Breast epithelium (tissue), 4 donors: ENCODE measurements at regions not wholly inside any gene's neighbourhood (a gene's known extent, or its start where the extent isn't known, plus 50 kb on each side); places are given as distances from the start of the nearest gene placed in this dataset.

Experiments used
- DNase-seq, 2 donors: peaks; one replicate each; pipeline ENCODE4 v3.0.0-alpha.2; 2019; ENCODE audit warnings: low spot score in 2 of 2
- H3K27ac ChIP-seq, 2 donors: fragments of 200-600 bp; sonication (generic) in 1 of 2; one replicate each; pipeline ENCODE4 v1.5.1; 2016 to 2019; ENCODE audit warnings: mild to moderate bottlenecking in 1 of 2
- H3K27me3 ChIP-seq, 2 donors: fragments of 200-600 bp; sonication (generic) in 1 of 2; one replicate each; pipeline versions ENCODE4 v1.5.1 to v1.6.0; 2017 to 2019; ENCODE audit warnings: control low read depth in 1 of 2, mild to moderate bottlenecking in 1 of 2
- H3K36me3 ChIP-seq: fragments of 200-600 bp; one replicate; pipeline ENCODE4 v1.5.1; 2019
- H3K4me1 ChIP-seq, 2 donors: fragments of 200-600 bp; sonication (generic); one replicate each; pipeline ENCODE4 v1.5.1; 2016 to 2019; ENCODE audit warnings: control low read depth in 1 of 2
- H3K4me3 ChIP-seq, 3 donors: fragments of 200-600 bp; sonication (generic); 1 replicate in 2 of 3; 2 replicates in 1 of 3; pipeline ENCODE4 v1.5.1; 2016 to 2019; ENCODE audit warnings: mild to moderate bottlenecking in 3 of 3, moderate library complexity in 2 of 3
- H3K9me3 ChIP-seq, 2 donors: fragments of 200-600 bp; sonication (generic) in 1 of 2; one replicate each; pipeline ENCODE4 v1.5.1; 2016 to 2019; ENCODE audit warnings: control low read depth in 1 of 2
- POLR2A ChIP-seq: fragments of 450-650 bp; IDR thresholded peaks from one replicate; pipeline ENCODE4 v1.6.1; 2016; ENCODE audit warnings: antibody characterized with exemption, mild to moderate bottlenecking, moderate library complexity
- POLR2AphosphoS5 ChIP-seq, 3 donors: sonication (generic); formaldehyde crosslinking; IDR thresholded peaks; one replicate each; pipeline ENCODE4 v1.6.1; 2017; ENCODE audit warnings: antibody characterized with exemption in 3 of 3
- intact Hi-C: fragments of 100-400 bp; cut with DNase I; formaldehyde crosslinking; loops from one replicate; pipeline ENCODE4 v1.15.1; 2023; ENCODE audit warnings: low total_unique reads
- TF ChIP-seq, protein P1 (sequence below), 3 donors: fragments of 450-650 bp; IDR thresholded peaks; one replicate each; pipeline ENCODE4 v1.5.1; 2016 to 2017; ENCODE audit warnings: antibody characterized with exemption in 3 of 3, mild to moderate bottlenecking in 3 of 3, moderate library complexity in 3 of 3

DNA sequence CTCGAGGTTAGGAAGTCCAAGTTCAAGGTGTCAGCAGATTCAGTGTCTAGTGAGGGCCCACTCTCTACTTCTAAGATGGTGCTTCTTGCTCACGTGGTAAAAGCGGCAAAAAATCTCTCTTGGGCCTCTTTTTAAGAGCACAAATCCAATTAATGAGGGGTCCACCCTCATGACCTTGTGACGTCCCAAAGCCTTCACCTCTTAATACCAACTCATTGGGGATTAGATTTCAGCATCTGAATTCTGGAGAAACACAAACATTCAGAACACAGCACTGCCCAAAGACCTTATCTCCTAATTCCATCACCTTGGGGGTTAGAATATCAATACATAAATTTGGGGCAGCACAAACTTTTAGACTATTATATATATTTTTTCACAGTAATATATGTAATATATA lies 146.4 kb upstream of the GPC6 start:
- H3K27me3 ChIP-seq, result no peaks in the 10 kb centered on the region
- no peak for TF ChIP-seq POLR2AphosphoS5 (IDR thresholded peaks at IDR 0.05)
- TF ChIP-seq POLR2A, result no peak
- TF ChIP-seq, protein P1, sequence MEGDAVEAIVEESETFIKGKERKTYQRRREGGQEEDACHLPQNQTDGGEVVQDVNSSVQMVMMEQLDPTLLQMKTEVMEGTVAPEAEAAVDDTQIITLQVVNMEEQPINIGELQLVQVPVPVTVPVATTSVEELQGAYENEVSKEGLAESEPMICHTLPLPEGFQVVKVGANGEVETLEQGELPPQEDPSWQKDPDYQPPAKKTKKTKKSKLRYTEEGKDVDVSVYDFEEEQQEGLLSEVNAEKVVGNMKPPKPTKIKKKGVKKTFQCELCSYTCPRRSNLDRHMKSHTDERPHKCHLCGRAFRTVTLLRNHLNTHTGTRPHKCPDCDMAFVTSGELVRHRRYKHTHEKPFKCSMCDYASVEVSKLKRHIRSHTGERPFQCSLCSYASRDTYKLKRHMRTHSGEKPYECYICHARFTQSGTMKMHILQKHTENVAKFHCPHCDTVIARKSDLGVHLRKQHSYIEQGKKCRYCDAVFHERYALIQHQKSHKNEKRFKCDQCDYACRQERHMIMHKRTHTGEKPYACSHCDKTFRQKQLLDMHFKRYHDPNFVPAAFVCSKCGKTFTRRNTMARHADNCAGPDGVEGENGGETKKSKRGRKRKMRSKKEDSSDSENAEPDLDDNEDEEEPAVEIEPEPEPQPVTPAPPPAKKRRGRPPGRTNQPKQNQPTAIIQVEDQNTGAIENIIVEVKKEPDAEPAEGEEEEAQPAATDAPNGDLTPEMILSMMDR (IDR thresholded peaks at IDR 0.05), result no peak
- no peaks in the 10 kb centered on the region for H3K4me1 ChIP-seq
- H3K27ac ChIP-seq, result no peak overlapping the region
- no peak overlapping the region for H3K4me3 ChIP-seq
- no peaks in the 10 kb centered on the region for H3K36me3 ChIP-seq
- intact Hi-C loops, result no loop called here
- H3K9me3 ChIP-seq, result no peaks in the 10 kb centered on the region
- no peak for DNase-seq

DNA sequence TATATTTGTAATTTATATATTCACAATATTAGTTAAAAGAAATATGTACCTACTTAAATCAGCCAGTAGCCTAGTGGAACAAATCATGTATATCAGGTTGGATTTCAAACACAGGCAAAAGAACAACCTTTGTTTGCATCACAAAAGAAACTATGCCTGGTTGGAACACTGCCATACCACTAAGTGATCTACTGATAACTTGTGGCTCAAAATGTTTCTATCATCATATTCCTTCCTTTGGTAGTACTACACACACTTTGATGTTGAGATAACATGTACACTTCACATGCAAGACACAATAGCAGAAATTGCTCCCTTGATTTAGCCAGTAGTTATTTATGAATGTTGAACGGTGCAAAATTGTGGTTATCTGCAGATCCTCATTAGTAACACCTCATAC lies 146.0 kb upstream of the GPC6 start:
- Histone ChIP-seq H3K4me3 (no peak overlapping the region), H3K9me3 (peaks cover 0 to 3% of the 10 kb centered on the region in 2 donors), H3K36me3 (no peaks in the 10 kb centered on the region), H3K4me1 (no peaks in the 10 kb centered on the region), H3K27ac (no peak overlapping the region), H3K27me3 (no peaks in the 10 kb centered on the region)
- intact Hi-C loops, result no loop called here
- TF ChIP-seq POLR2A (no peak), POLR2AphosphoS5 (IDR thresholded peaks at IDR 0.05) (no peak)
- TF ChIP-seq, protein P1 (IDR thresholded peaks at IDR 0.05), result no peak
- DNase-seq, result no peak

DNA sequence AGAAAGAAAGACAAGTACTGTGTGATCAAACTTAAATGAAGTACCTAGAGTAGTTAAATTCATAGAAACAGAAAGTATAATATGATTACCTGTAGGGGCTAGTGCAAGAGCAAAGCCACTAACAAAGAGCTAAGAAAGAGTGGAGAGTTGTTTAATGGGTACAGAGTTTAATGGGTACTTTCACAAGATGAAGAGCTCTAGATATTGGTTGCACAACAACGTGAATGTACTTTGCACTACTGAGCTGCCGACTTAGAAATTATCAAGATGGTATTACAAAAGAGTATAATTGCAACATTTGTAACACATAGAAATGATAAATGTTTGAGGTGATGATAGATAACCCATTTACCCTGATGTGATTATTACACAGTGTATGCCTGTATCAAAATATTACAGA lies 140.3 kb upstream of the GPC6 start:
- intact Hi-C loops, result no loop called here
- no peaks in the 10 kb centered on the region for H3K27me3 ChIP-seq

DNA sequence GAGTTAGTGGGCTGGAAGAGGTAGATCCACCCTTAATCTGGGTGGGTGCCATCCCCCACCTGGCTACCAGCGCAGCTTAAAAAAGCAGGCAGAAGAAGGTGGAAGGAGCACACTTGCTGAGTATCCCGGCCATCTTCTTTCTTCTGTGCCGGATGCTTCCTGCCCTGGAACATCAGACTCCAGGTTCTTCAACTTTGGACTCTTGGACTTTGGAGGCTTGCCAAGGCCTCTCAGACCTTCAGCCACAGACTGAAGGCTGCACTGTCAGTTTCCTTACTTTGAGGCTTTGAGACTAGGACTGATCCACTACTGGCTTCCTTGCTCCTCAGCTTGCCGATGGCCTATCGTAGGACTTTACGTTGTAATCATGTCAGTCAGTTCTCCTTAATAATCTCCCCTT lies 127.6 kb upstream of the GPC6 start:
- intact Hi-C loops, result no loop called here
- no peaks in the 10 kb centered on the region for H3K27me3 ChIP-seq
- no peak for DNase-seq
- no peaks in the 10 kb centered on the region for H3K36me3 ChIP-seq
- H3K9me3 ChIP-seq, result no peaks in the 10 kb centered on the region
- no peak for TF ChIP-seq POLR2A
- TF ChIP-seq, protein P1 (IDR thresholded peaks at IDR 0.05), result no peak
- no peak for TF ChIP-seq POLR2AphosphoS5 (IDR thresholded peaks at IDR 0.05)
- H3K27ac ChIP-seq, result no peak overlapping the region
- H3K4me3 ChIP-seq, result no peak overlapping the region
- H3K4me1 ChIP-seq, result no peaks in the 10 kb centered on the region

More for the DNA sequence above, 140.3 kb upstream of the GPC6 start:
- Histone ChIP-seq H3K36me3 (no peaks in the 10 kb centered on the region), H3K9me3 (peaks cover 0 to 7% of the 10 kb centered on the region in 2 donors), H3K4me3 (no peak overlapping the region), H3K4me1 (no peaks in the 10 kb centered on the region), H3K27ac (no peak overlapping the region)
- DNase-seq, result no peak
- no peak for TF ChIP-seq POLR2AphosphoS5 (IDR thresholded peaks at IDR 0.05)
- no peak for TF ChIP-seq POLR2A

DNA sequence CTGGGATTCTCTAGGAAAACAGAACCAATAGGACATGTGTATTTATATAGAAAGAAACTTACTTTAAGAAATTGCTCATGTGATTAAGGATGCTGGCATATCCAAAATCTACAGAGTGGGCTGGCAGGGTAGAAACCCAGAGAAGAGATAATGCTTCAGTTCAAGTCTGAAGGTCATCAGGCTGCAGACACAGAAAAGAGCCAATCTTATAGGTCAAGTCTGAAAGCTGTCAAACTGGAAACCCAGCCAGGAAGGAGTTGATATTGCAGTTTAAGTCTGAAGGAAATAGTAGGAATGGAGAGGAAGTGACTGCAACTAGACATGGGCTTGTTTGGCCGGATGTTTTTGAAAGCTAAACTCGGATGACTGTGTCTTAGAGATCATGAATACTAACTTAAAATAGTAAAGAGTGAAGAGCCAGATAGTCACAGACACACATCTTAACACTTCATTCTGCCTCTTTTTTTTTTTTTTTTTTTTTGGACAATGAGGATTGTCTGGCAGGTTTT lies 125.3 kb upstream of the GPC6 start:
- TF ChIP-seq, protein P1 (IDR thresholded peaks at IDR 0.05), result no peak
- H3K27ac ChIP-seq, result no peak overlapping the region
- H3K4me3 ChIP-seq, result no peak overlapping the region
- DNase-seq, result no peak
- H3K36me3 ChIP-seq, result no peaks in the 10 kb centered on the region
- no peaks in the 10 kb centered on the region for H3K27me3 ChIP-seq
- intact Hi-C loops, result no loop called here
- H3K4me1 ChIP-seq, result no peaks in the 10 kb centered on the region
- H3K9me3 ChIP-seq, result no peaks in the 10 kb centered on the region

DNA sequence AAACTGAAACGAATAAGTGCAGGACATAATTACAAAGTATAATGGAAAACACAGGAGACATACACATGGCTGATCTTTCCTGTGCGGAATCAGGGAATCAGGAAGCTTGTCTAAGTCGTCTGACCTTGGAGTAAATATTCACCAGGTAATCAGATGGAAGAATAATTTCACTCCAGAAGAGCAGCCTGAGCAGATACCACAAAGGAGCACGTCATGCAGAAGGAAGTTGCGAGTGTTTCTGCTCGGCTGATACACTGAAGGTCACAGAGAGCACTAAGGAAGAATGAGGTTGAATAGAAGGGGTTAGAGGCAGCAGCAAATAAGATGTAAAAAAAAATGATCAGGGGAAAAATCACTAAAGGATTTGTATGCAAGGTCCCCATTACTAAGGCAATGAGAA lies 122.3 kb upstream of the GPC6 start:
- TF ChIP-seq POLR2A, result no peak
- TF ChIP-seq, protein P1 (IDR thresholded peaks at IDR 0.05), result no peak
- TF ChIP-seq POLR2AphosphoS5 (IDR thresholded peaks at IDR 0.05), result no peak
- no peaks in the 10 kb centered on the region for H3K27me3 ChIP-seq
- no peaks in the 10 kb centered on the region for H3K36me3 ChIP-seq
- no peaks in the 10 kb centered on the region for H3K4me1 ChIP-seq
- no peaks in the 10 kb centered on the region for H3K9me3 ChIP-seq
- DNase-seq, result no peak
- H3K27ac ChIP-seq, result no peak overlapping the region
- H3K4me3 ChIP-seq, result no peak overlapping the region
- intact Hi-C loops, result no loop called here
